Prostate gland (tissue), 2 donors: ENCODE measurements at regions not wholly inside any gene's neighbourhood (a gene's known extent, or its start where the extent isn't known, plus 50 kb on each side); places are given as distances from the start of the nearest gene placed in this dataset.

ENCODE experiments used
- DNase-seq: peaks from one replicate; pipeline ENCODE4 v3.0.0-alpha.2; 2019; ENCODE audit warnings: low spot score
- H3K27ac ChIP-seq, 2 donors: fragments of 200-600 bp; sonication (generic); 2 replicates each; pipeline ENCODE4 v1.5.1; 2017 to 2019
- H3K27me3 ChIP-seq: fragments of 200-600 bp; sonication (generic); replicated peaks from 2 replicates; pipeline ENCODE4 v1.5.1; 2019; ENCODE audit not compliant: insufficient read depth
- H3K36me3 ChIP-seq, 2 donors: fragments of 200-600 bp; sonication (generic); 1 replicate in 1 of 2; 2 replicates in 1 of 2; pipeline versions ENCODE4 v1.5.1 to v1.8.1; 2017 to 2019
- H3K4me1 ChIP-seq: fragments of 200-600 bp; sonication (generic); replicated peaks from 2 replicates; pipeline ENCODE4 v1.5.1; 2019
- H3K4me3 ChIP-seq, 2 donors: fragments of 200-600 bp; sonication (generic); 2 replicates each; pipeline ENCODE4 v1.5.1; 2017 to 2019
- H3K9me3 ChIP-seq: fragments of 200-600 bp; sonication (generic); 2 replicates; pipeline ENCODE4 v1.5.1; 2017
- POLR2A ChIP-seq: fragments of 450-650 bp; IDR thresholded peaks from one replicate; pipeline ENCODE4 v1.6.1; 2016; ENCODE audit warnings: antibody characterized with exemption, mild to moderate bottlenecking
- POLR2AphosphoS5 ChIP-seq: sonication (generic); formaldehyde crosslinking; IDR thresholded peaks from one replicate; pipeline ENCODE4 v1.6.1; 2017; ENCODE audit warnings: antibody characterized with exemption
- WGBS: methylation state at CpG from one replicate; pipeline ENCODE4 v1.1.5; 2018; 5-methylcytosine and 5-hydroxymethylcytosine counted together
- intact Hi-C: fragments of 100-400 bp; cut with DNase I; formaldehyde crosslinking; loops from one replicate; pipeline ENCODE4 v1.14.2; 2022
- TF ChIP-seq, protein P1 (sequence below), 4 experiments: fragments of 200-600 bp in 2 of 4; fragments of 450-650 bp in 2 of 4; sonication (generic) in 2 of 4; IDR thresholded peaks; 1 replicate in 3 of 4; 2 replicates in 1 of 4; pipeline ENCODE4 v1.5.1; 2016 to 2019; ENCODE audit warnings: antibody characterized with exemption in 4 of 4, mild to moderate bottlenecking in 2 of 4, moderate library complexity in 2 of 4

- no peak for DNase-seq
- 58% methylated on average over 3 of the region's 3 CpGs for WGBS
- H3K9me3 ChIP-seq = no peaks in the 10 kb centered on the region
- H3K4me1 ChIP-seq = no peaks in the 10 kb centered on the region
- intact Hi-C loops = no loop called here
- no peaks in the 10 kb centered on the region for H3K27me3 ChIP-seq
- no peak overlapping the region for H3K27ac ChIP-seq
- H3K4me3 ChIP-seq = no peak overlapping the region
- no peaks in the 10 kb centered on the region for H3K36me3 ChIP-seq
- TF ChIP-seq POLR2AphosphoS5 (no peak), POLR2A (no peak)
- TF ChIP-seq, protein P1, sequence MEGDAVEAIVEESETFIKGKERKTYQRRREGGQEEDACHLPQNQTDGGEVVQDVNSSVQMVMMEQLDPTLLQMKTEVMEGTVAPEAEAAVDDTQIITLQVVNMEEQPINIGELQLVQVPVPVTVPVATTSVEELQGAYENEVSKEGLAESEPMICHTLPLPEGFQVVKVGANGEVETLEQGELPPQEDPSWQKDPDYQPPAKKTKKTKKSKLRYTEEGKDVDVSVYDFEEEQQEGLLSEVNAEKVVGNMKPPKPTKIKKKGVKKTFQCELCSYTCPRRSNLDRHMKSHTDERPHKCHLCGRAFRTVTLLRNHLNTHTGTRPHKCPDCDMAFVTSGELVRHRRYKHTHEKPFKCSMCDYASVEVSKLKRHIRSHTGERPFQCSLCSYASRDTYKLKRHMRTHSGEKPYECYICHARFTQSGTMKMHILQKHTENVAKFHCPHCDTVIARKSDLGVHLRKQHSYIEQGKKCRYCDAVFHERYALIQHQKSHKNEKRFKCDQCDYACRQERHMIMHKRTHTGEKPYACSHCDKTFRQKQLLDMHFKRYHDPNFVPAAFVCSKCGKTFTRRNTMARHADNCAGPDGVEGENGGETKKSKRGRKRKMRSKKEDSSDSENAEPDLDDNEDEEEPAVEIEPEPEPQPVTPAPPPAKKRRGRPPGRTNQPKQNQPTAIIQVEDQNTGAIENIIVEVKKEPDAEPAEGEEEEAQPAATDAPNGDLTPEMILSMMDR (IDR thresholded peaks at IDR 0.05) = no peak
Observed at GRCh38 chr14:51431033-51431709, 191.1 kb downstream of the TMX1 start.

DNA sequence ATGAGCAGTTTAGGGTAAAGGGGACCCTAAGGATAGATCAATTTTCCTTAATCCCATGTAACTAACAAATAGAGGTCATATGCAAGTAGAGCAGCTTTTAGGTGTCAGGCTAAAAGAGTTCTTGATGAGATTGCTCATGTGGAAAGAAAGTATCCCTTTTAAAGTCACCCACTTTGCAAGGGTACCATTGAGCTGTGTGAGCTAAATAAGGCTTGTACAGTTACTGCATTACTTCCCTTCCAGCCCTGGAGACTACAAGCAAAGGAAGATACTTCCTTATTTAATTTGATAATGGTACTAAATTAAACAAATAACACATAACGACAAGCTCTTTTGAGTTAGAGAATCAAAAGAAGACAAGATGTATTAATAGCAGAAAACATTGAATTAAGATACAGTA, 191.7 kb downstream of the TMX1 start:
- Histone ChIP-seq H3K27ac (no peak overlapping the region), H3K9me3 (no peaks in the 10 kb centered on the region), H3K4me1 (no peaks in the 10 kb centered on the region), H3K27me3 (no peaks in the 10 kb centered on the region), H3K36me3 (no peaks in the 10 kb centered on the region), H3K4me3 (no peak overlapping the region)
- no peak for DNase-seq
- intact Hi-C loops = no loop called here
- TF ChIP-seq POLR2A (no peak), POLR2AphosphoS5 (no peak)
- TF ChIP-seq, protein P1 (IDR thresholded peaks at IDR 0.05) = no peak
- 59% methylated on average over 1 of the region's 1 CpG for WGBS

GRCh38 chr14:51432302-51432948, 192.4 kb downstream of the TMX1 start:
- Histone ChIP-seq H3K27ac (no peak overlapping the region), H3K27me3 (no peaks in the 10 kb centered on the region), H3K4me1 (no peaks in the 10 kb centered on the region), H3K9me3 (no peaks in the 10 kb centered on the region), H3K36me3 (no peaks in the 10 kb centered on the region), H3K4me3 (no peak overlapping the region)
- no peak for DNase-seq
- TF ChIP-seq POLR2AphosphoS5 = no peak
- TF ChIP-seq, protein P1 (IDR thresholded peaks at IDR 0.05) = no peak
- no peak for TF ChIP-seq POLR2A
- 95% methylated on average over 3 of the region's 3 CpGs for WGBS
- intact Hi-C loops = no loop called here

DNA sequence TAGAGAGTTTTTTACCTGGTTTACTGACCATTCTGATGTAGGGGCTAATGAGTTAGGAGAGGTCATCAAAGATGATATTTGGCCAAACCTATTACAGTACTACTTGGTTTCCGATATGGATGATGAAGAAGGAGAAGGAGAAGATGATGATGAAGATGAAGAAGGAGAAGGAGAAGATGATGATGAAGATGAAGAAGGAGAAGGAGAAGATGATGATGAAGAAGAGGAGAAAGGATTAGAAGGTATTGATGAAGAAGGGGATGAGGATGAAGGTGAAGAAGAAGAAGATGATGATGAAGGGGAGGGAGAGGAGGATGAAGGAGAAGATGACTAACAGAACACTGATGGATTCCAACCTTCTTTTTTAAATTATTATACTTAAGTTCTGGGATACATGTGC, 196.6 kb downstream of the TMX1 start:
- Histone ChIP-seq H3K27ac (no peak overlapping the region), H3K27me3 (no peaks in the 10 kb centered on the region), H3K9me3 (no peaks in the 10 kb centered on the region), H3K4me1 (no peaks in the 10 kb centered on the region), H3K36me3 (no peaks in the 10 kb centered on the region), H3K4me3 (no peak overlapping the region)
- DNase-seq = no peak
- intact Hi-C loops = no loop called here
- 96% methylated on average over 1 of the region's 1 CpG for WGBS
- no peak for TF ChIP-seq POLR2A
- TF ChIP-seq, protein P1 (IDR thresholded peaks at IDR 0.05) = no peak
- no peak for TF ChIP-seq POLR2AphosphoS5

DNA sequence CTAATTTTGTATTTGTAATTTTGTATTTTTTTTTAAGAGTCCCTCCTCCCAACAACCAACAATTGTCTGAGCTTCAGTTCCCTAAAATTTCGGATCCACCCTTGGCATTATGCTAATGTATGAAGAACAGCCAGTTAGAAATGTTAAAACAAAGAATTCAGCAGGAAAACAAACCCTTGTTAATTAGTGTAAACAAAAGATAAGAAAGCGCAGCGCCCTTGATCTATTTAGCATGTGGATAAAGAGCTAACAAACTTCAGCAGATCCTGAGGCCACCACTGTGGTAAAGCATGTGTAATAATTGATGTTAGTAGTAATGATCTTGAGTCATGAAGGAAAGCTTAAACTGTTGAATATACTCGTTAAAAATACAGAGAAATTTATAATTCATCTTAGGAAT, 199.8 kb downstream of the TMX1 start:
- WGBS = 45% methylated on average over 4 of the region's 4 CpGs
- Histone ChIP-seq H3K4me1 (no peaks in the 10 kb centered on the region), H3K36me3 (no peaks in the 10 kb centered on the region), H3K27me3 (no peaks in the 10 kb centered on the region), H3K9me3 (no peaks in the 10 kb centered on the region), H3K27ac (no peak overlapping the region), H3K4me3 (no peak overlapping the region)
- DNase-seq = no peak
- intact Hi-C loops = no loop called here
- TF ChIP-seq POLR2AphosphoS5 (no peak), POLR2A (no peak)
- TF ChIP-seq, protein P1 (IDR thresholded peaks at IDR 0.05) = no peak
